ENCODE measurements at regions not wholly inside any gene's neighbourhood (a gene's known extent, or its start where the extent isn't known, plus 50 kb on each side); places are given as distances from the start of the nearest gene placed in this dataset.

- no peak for DNase-seq
These were observed 237.1 kb downstream of the EBLN2 start for GRCh38 chr3:73298243-73299183.

DNA sequence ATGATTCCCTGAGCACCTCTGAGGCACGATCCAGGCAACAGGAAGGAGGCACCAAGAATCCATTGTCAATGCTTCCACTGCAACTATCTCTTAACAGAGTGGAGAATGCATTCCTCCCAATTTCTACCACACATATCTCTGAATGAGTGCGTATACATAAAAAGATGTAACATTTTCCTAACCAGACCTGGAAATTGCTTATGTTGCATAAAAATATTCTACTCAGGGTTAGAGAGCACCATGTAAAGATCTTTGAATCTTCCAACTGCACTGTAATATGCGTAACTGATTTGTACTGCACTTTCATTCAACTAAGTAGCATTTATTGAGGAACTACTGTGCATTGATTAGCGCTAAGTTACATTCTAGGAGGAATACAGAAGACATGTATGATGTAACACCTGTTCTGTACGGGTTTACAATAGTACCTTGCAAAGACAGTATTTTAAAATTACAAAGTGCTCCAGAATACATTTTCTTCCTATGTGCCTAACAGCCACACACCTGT lies 237.8 kb downstream of the EBLN2 start:
- no peak for DNase-seq

- no peak for DNase-seq
These were observed 252.9 kb downstream of the EBLN2 start for GRCh38 chr3:73314151-73314951.

- no peak for DNase-seq
These were observed 254.2 kb downstream of the EBLN2 start for GRCh38 chr3:73315706-73316105.

GRCh38 chr3:73319179-73319769 lies 257.8 kb downstream of the EBLN2 start:
- peak; percentile 72 for DNase-seq

- no peak for DNase-seq
These were observed 260.0 kb downstream of the EBLN2 start for GRCh38 chr3:73321286-73321999.

GRCh38 chr3:73324203-73325155 lies 263.0 kb downstream of the EBLN2 start:
- peak; percentile 91 for DNase-seq

- no peak for DNase-seq
These were observed 264.9 kb downstream of the EBLN2 start for GRCh38 chr3:73326396-73326795.

GRCh38 chr3:73327052-73327451 lies 265.6 kb downstream of the EBLN2 start:
- no peak for DNase-seq
